Tibial nerve (tissue), 4 donors: ENCODE measurements at regions not wholly inside any gene's neighbourhood (a gene's known extent, or its start where the extent isn't known, plus 50 kb on each side); places are given as distances from the start of the nearest gene placed in this dataset.

Experiments
- DNase-seq, 2 donors: peaks; one replicate each; pipeline ENCODE4 v3.0.0-alpha.2; 2019; ENCODE audit warnings: low spot score in 2 of 2
- H3K27ac ChIP-seq, 4 donors: fragments of 200-600 bp; sonication (generic) in 3 of 4; one replicate each; pipeline ENCODE4 v1.5.1; 2017 to 2019; ENCODE audit warnings: mild to moderate bottlenecking in 1 of 4
- H3K27me3 ChIP-seq, 2 donors: fragments of 200-600 bp; sonication (generic) in 1 of 2; one replicate each; pipeline versions ENCODE4 v1.5.1 to v1.6.0; 2017 to 2019
- H3K36me3 ChIP-seq, 3 donors: fragments of 200-600 bp; sonication (generic); one replicate each; pipeline ENCODE4 v1.5.1; 2018 to 2019
- H3K4me1 ChIP-seq, 4 donors: fragments of 200-600 bp; sonication (generic) in 3 of 4; one replicate each; pipeline ENCODE4 v1.5.1; 2017 to 2019
- H3K4me3 ChIP-seq, 4 donors: fragments of 200-600 bp; sonication (generic) in 3 of 4; one replicate each; pipeline ENCODE4 v1.5.1; 2017 to 2019; ENCODE audit warnings: mild to moderate bottlenecking in 1 of 4, moderate library complexity in 1 of 4
- H3K9me3 ChIP-seq, 4 donors: fragments of 200-600 bp; sonication (generic) in 3 of 4; one replicate each; pipeline ENCODE4 v1.5.1; 2017 to 2019
- EP300 ChIP-seq, 2 donors: sonication (generic); formaldehyde crosslinking; IDR thresholded peaks; one replicate each; pipeline ENCODE4 v1.6.1; 2017; ENCODE audit warnings: antibody characterized with exemption in 2 of 2, mild to moderate bottlenecking in 1 of 2
- POLR2A ChIP-seq, 2 donors: fragments of 450-650 bp; IDR thresholded peaks; one replicate each; pipeline ENCODE4 v1.6.1; 2017; ENCODE audit warnings: antibody characterized with exemption in 2 of 2, mild to moderate bottlenecking in 2 of 2, moderate library complexity in 2 of 2
- WGBS, 2 donors: methylation state at CpG; one replicate each; pipeline ENCODE4 v1.1.5; 2018; 5-methylcytosine and 5-hydroxymethylcytosine counted together
- TF ChIP-seq, protein P1 (sequence below), 5 experiments: fragments of 200-600 bp in 3 of 5; fragments of 450-650 bp in 2 of 5; sonication (generic) in 3 of 5; IDR thresholded peaks; one replicate each; pipeline ENCODE4 v1.5.1; 2016 to 2019; ENCODE audit warnings: antibody characterized with exemption in 5 of 5, mild to moderate bottlenecking in 3 of 5, moderate library complexity in 2 of 5

DNA sequence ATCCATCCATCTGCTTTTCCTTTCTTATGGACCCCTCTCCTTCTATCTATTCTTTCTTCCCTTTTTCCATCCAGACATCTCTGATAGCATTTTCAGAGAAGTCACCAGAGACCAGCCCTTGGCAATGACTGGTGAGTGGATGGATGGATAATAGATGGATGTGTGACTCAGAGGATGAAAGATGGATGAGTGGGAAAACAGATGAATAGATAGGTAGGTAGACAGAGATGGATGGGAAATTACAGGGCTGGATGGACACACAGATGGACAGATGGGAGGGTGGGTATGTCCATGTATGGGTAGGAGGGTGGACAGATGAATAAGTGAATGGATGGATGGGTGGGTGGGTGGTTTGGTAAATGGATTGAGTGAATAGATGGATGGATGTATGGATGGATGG, 101.0 kb downstream of the LITAF start:
- TF ChIP-seq EP300 (IDR thresholded peaks at IDR 0.05) (no peak), POLR2A (IDR thresholded peaks at IDR 0.05) (no peak)
- TF ChIP-seq, protein P1, sequence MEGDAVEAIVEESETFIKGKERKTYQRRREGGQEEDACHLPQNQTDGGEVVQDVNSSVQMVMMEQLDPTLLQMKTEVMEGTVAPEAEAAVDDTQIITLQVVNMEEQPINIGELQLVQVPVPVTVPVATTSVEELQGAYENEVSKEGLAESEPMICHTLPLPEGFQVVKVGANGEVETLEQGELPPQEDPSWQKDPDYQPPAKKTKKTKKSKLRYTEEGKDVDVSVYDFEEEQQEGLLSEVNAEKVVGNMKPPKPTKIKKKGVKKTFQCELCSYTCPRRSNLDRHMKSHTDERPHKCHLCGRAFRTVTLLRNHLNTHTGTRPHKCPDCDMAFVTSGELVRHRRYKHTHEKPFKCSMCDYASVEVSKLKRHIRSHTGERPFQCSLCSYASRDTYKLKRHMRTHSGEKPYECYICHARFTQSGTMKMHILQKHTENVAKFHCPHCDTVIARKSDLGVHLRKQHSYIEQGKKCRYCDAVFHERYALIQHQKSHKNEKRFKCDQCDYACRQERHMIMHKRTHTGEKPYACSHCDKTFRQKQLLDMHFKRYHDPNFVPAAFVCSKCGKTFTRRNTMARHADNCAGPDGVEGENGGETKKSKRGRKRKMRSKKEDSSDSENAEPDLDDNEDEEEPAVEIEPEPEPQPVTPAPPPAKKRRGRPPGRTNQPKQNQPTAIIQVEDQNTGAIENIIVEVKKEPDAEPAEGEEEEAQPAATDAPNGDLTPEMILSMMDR (IDR thresholded peaks at IDR 0.05): no peak
- peaks cover 0 to 19% (median 1%) of the 10 kb centered on the region in 4 donors for H3K9me3 ChIP-seq
- no peak overlapping the region for H3K4me3 ChIP-seq
- no peaks in the 10 kb centered on the region for H3K27me3 ChIP-seq
- peaks cover 0 to 22% (median 0%) of the 10 kb centered on the region in 3 donors for H3K36me3 ChIP-seq
- DNase-seq: no peak
- H3K4me1 ChIP-seq: no peaks in the 10 kb centered on the region
- no peak overlapping the region for H3K27ac ChIP-seq

DNA sequence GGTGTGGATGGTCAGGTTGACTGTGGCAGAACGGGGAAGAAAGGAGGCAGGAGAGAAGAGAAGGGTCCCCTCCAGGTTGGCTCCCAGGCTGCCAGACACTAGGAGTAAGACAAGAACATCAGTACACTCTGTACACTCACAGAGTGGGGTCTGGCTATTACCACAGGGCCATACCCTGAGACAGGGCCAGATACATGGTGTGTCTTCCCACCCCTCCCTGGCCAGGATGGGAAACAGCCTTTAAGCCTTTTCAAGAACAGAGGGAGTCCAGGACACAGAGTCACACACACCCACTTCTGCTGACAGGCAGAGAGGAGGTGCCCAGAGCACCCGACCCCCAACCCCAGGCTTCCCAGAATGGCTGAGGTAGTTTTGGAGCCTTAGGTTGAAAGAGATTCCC, 99.4 kb downstream of the LITAF start:
- no peak for DNase-seq

DNA sequence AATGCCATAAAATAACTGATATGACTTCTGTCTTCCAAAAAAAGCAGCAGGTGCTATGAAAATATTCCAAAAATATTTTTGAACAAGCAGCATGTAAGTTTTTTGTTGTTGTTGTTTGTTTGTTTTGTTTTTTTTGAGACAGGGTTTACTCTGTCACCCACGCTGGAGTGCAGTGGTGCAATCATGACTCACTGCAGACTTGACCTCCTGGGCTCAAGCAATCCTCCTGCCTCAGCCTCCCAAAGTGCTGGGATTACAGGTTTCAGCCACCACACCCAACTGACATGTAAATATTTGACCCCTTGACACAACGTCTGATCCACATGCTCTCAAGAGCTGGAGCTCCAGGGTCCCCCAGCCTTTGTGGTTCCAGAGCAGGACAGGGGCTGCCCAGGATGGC, 98.4 kb downstream of the LITAF start:
- TF ChIP-seq, protein P1 (IDR thresholded peaks at IDR 0.05): no peak
- TF ChIP-seq POLR2A (IDR thresholded peaks at IDR 0.05) (no peak), EP300 (IDR thresholded peaks at IDR 0.05) (no peak)
- H3K4me3 ChIP-seq: no peak overlapping the region
- WGBS, 2 donors: 65 to 70% methylated on average over 2 of the region's 2 CpGs
- H3K9me3 ChIP-seq: peaks cover 0 to 23% (median 2%) of the 10 kb centered on the region in 4 donors
- H3K27me3 ChIP-seq: no peaks in the 10 kb centered on the region
- DNase-seq: no peak
- peaks cover 0 to 30% (median 0%) of the 10 kb centered on the region in 3 donors for H3K36me3 ChIP-seq
- no peak overlapping the region for H3K27ac ChIP-seq
- no peaks in the 10 kb centered on the region for H3K4me1 ChIP-seq

More for the DNA sequence above, 99.4 kb downstream of the LITAF start:
- TF ChIP-seq POLR2A (IDR thresholded peaks at IDR 0.05) (no peak), EP300 (IDR thresholded peaks at IDR 0.05) (no peak)
- TF ChIP-seq, protein P1 (IDR thresholded peaks at IDR 0.05): no peak
- no peaks in the 10 kb centered on the region for H3K4me1 ChIP-seq
- no peaks in the 10 kb centered on the region for H3K27me3 ChIP-seq
- peaks cover 0 to 28% (median 2%) of the 10 kb centered on the region in 4 donors for H3K9me3 ChIP-seq
- H3K27ac ChIP-seq: no peak overlapping the region
- H3K4me3 ChIP-seq: no peak overlapping the region
- H3K36me3 ChIP-seq: peaks cover 0 to 30% (median 0%) of the 10 kb centered on the region in 3 donors
- WGBS, 2 donors: 81 to 93% methylated on average over 2 of the region's 2 CpGs

DNA sequence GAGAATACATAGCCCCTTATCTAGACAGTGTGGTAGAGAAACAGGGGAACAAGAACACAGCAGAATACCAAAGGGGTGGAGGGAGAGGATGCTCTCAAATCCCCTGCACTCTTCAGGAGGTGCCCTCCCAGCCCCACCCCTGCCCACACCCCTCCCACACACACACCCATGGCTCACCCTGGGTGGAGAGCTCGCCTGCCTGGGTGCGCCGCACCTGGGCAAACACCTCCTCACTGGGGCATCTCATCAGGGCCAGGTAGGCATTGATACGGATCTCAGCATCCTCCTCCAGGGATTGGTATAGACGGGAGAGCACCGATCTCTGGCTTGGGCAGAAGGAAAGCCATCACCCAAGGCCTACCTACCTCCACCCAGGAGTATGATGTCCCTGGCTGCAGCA, 95.2 kb downstream of the LITAF start:
- Histone ChIP-seq H3K27ac (no peak overlapping the region), H3K4me3 (no peak overlapping the region), H3K9me3 (peaks cover 0 to 19% (median 2%) of the 10 kb centered on the region in 4 donors), H3K36me3 (peaks cover 0 to 12% (median 0%) of the 10 kb centered on the region in 3 donors), H3K4me1 (peaks cover 0 to 19% (median 8%) of the 10 kb centered on the region in 4 donors), H3K27me3 (no peaks in the 10 kb centered on the region)
- no peak for TF ChIP-seq POLR2A (IDR thresholded peaks at IDR 0.05)
- TF ChIP-seq EP300 (IDR thresholded peaks at IDR 0.05): no peak
- TF ChIP-seq, protein P1 (IDR thresholded peaks at IDR 0.05): no peak
- no peak for DNase-seq
- 92 to 100% methylated on average over 3 to 6 of the region's 6 CpGs for WGBS, 2 donors

DNA sequence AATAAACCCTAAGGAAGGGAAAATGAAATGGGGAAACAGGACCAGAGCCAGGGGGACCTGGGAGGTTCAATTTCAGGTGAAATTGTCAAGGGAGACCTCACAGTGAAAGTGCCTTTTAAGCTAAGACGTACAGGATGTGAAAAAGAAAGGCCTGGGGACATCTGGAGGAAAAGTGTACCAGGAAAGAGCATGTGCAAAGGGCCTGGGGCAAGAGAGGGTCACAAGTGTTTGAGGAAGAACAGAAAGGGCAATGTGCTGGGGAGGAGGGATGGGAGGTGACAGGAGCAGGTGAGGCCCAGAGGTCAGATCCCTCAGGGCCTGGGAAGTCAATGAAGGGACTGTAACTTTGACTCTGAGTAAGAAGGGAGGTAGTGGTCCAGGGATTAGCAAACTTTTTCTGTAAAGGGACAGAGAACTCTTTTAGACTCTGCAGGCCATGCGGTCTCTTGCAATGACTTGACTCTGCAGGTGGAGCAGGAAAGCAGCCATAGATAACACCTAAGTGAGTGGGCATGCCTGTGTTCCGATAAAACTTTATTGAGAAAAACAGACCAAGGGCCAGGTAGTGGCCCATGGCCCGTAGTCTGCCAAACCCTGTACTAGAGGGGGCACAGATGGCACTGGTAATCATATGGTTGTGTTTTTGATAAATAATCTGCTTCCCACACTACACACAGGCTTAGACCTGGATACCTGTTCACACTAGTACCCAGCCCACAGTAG, 93.8 kb downstream of the LITAF start:
- H3K9me3 ChIP-seq: peaks cover 0 to 19% (median 2%) of the 10 kb centered on the region in 4 donors
- H3K4me1 ChIP-seq: peaks cover 0 to 33% (median 19%) of the 10 kb centered on the region in 4 donors
- WGBS, 2 donors: 94 to 95% methylated on average over 4 of the region's 4 CpGs
- DNase-seq: no peak
- H3K36me3 ChIP-seq: peaks cover 0 to 12% (median 0%) of the 10 kb centered on the region in 3 donors
- H3K4me3 ChIP-seq: no peak overlapping the region
- H3K27me3 ChIP-seq: no peaks in the 10 kb centered on the region
- H3K27ac ChIP-seq: no peak overlapping the region
- no peak for TF ChIP-seq EP300 (IDR thresholded peaks at IDR 0.05)
- TF ChIP-seq, protein P1 (IDR thresholded peaks at IDR 0.05): no peak
- no peak for TF ChIP-seq POLR2A (IDR thresholded peaks at IDR 0.05)
